ENCODE measurements at regions not wholly inside any gene's neighbourhood (a gene's known extent, or its start where the extent isn't known, plus 50 kb on each side); places are given as distances from the start of the nearest gene placed in this dataset.
A peak's percentile ranks its signal among the peaks of the same experiment; 100 is the strongest.

DNA sequence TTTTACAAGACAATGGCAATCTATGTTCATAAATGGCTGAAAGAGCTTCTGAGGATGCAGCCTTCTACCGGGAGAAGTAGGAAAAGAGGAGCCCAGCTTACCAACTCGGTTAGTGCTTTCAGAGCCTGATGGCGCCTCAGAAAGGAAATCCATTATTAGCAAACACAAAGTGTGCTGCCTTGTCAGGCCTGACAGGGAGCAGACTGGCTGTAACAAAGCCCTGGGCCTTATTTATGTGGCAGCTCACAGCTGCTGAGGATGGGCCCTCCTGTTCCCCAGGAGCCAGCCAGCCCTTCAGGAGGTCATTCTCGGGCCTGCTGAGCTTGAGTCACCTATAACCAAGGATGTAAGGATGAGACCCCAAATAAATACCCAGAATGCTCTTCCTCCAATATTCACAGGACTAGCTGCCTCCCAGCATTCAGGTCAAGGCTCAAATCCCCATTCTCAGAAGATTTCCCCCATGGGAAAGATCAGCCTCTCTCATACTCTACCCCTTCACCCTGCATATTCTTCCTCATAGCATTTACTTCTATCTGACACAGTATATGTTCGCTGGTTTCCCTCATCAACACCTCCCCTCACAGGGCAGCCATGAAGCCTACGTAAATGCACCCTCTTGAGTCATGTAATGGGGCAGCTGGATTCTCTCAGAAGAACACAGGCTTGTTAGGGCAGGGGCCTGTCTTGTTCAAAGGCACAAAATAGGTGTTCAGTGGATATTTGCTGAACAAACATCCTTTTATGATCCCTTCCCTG, 227.0 kb upstream of the RASGEF1B start:
- Histone ChIP-seq H3K4me1 (no peaks in the 10 kb centered on the region), H3K4me3 (no peak overlapping the region), H3K27ac (no peak overlapping the region), H3K9me3 (no peaks in the 10 kb centered on the region), H3K36me3 (no peaks in the 10 kb centered on the region), H3K27me3 (no peaks in the 10 kb centered on the region)
- intact Hi-C loops (cut with DNase I) = no loop called here
- no peak for DNase-seq
- no peak for TF ChIP-seq POLR2A (IDR thresholded peaks at IDR 0.05)
- TF ChIP-seq, protein P1, sequence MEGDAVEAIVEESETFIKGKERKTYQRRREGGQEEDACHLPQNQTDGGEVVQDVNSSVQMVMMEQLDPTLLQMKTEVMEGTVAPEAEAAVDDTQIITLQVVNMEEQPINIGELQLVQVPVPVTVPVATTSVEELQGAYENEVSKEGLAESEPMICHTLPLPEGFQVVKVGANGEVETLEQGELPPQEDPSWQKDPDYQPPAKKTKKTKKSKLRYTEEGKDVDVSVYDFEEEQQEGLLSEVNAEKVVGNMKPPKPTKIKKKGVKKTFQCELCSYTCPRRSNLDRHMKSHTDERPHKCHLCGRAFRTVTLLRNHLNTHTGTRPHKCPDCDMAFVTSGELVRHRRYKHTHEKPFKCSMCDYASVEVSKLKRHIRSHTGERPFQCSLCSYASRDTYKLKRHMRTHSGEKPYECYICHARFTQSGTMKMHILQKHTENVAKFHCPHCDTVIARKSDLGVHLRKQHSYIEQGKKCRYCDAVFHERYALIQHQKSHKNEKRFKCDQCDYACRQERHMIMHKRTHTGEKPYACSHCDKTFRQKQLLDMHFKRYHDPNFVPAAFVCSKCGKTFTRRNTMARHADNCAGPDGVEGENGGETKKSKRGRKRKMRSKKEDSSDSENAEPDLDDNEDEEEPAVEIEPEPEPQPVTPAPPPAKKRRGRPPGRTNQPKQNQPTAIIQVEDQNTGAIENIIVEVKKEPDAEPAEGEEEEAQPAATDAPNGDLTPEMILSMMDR (IDR thresholded peaks at IDR 0.05) = no peak
- WGBS, 2 donors = 65 to 78% methylated on average over 6 of the region's 6 CpGs

DNA sequence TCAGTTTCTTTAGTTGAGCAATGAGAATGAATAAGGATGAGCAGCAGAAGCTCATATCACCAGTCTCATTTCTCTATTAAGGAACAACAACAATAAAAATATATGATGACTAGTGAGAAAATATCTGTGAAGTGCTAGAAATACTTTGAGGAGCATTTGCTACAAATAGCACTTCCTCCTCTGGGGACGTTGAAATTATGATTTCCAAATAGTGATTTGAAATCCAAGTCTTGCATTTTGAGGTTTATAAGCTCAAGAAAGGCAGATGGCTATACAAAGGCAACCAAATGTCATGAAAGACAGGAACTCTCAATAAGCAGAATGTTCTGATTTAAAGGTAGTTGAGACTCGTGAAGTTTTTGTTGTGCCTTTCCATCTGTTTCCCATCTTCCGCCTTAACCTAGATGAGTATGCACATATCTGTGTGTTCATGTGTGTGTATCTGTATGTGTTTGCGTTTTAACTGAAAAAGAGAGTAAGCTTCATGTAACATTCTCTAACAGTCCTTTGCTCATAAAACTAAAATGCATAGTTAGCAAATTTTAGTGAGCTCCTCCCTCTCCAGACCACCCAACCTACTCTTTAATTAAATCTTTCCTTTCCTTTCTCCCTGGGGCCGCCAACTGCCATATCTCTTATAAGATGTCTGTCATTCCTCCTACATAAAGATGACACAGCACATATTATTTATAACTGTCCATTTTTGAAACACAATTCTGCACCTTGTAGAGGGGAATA, 222.6 kb upstream of the RASGEF1B start:
- 77 to 85% methylated on average over 5 of the region's 5 CpGs for WGBS, 2 donors
- H3K4me1 ChIP-seq = no peaks in the 10 kb centered on the region
- DNase-seq = no peak
- no peaks in the 10 kb centered on the region for H3K36me3 ChIP-seq
- H3K27me3 ChIP-seq = no peaks in the 10 kb centered on the region
- H3K27ac ChIP-seq = no peak overlapping the region
- H3K4me3 ChIP-seq = no peak overlapping the region
- TF ChIP-seq POLR2A (IDR thresholded peaks at IDR 0.05) = no peak
- TF ChIP-seq, protein P1 (IDR thresholded peaks at IDR 0.05) = no peak
- intact Hi-C loops (cut with DNase I) = no loop called here
- no peaks in the 10 kb centered on the region for H3K9me3 ChIP-seq

DNA sequence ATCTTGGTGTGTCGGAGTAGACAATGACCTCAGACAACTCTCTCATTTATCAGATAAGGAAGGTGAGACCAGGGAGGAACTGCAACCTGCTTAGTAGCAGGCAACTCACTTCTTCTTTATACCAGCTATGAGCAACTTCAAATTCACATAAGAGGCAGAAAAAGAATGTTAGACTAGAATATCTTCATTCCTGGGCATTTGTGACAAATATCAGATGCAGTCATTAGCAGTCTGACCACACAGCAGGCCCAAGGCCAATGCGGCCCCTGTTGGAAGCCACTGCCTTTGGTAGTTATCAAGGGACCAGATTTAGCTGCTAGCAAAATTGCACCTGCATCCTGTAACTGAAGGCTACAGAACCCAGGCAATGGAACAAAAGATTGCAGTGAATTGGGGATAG, 219.2 kb upstream of the RASGEF1B start:
- no peak overlapping the region for H3K4me3 ChIP-seq
- no peaks in the 10 kb centered on the region for H3K9me3 ChIP-seq
- 72 to 86% methylated on average over 2 of the region's 2 CpGs for WGBS, 2 donors
- no peak overlapping the region for H3K27ac ChIP-seq
- intact Hi-C loops (cut with DNase I) = no loop called here
- TF ChIP-seq, protein P1 (IDR thresholded peaks at IDR 0.05) = no peak
- TF ChIP-seq POLR2A (IDR thresholded peaks at IDR 0.05) = no peak
- no peaks in the 10 kb centered on the region for H3K4me1 ChIP-seq
- H3K36me3 ChIP-seq = no peaks in the 10 kb centered on the region
- no peaks in the 10 kb centered on the region for H3K27me3 ChIP-seq
- DNase-seq = no peak

DNA sequence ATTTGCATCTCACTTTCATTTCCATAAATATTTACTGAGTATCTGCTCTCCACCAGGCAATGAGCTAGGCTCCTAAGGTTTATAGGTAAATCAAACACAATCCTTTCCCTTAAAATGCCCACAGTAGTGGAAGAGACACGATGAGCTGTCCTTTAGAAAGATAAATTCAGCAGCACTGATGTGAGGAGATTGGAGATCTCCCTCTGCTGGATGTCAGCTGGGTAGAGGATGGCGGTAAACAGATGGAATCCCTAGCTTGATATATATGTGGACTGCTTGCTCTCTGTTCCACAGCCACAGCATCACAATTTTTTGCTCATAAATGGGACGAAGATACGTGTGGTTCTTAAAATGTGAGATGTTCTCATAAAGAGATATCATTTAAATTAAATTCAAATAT, 216.4 kb upstream of the RASGEF1B start:
- Histone ChIP-seq H3K4me3 (no peak overlapping the region), H3K36me3 (no peaks in the 10 kb centered on the region), H3K4me1 (no peaks in the 10 kb centered on the region), H3K9me3 (no peaks in the 10 kb centered on the region), H3K27ac (no peak overlapping the region), H3K27me3 (no peaks in the 10 kb centered on the region)
- no peak for TF ChIP-seq POLR2A (IDR thresholded peaks at IDR 0.05)
- TF ChIP-seq, protein P1 (IDR thresholded peaks at IDR 0.05) = peak in 1 of 6 experiments; percentile 35
- DNase-seq = no peak
- intact Hi-C loops (cut with DNase I) = no loop called here
- WGBS, 2 donors = 70 to 77% methylated on average over 4 of the region's 4 CpGs

DNA sequence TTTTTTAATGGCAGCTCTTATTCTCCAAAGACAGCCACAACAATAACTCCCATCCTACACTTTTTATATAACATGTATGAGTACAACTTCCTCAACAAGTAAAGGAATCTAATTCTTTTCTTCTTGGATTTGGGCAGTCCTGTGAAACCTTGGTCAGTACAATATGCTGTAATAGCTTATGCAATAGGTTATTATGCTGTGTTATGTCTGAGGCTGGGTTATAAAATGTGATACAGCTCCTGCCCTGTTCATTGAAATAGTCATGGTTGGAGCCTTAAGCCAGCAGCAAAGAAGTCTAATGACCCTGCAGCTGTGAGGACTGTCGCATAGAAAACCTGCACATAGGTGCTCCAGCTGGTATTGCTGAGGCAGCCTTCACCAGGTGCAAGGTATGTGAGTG, 215.8 kb upstream of the RASGEF1B start:
- H3K36me3 ChIP-seq = no peaks in the 10 kb centered on the region
- H3K27me3 ChIP-seq = no peaks in the 10 kb centered on the region
- H3K9me3 ChIP-seq = no peaks in the 10 kb centered on the region
- no peak overlapping the region for H3K4me3 ChIP-seq
- no peaks in the 10 kb centered on the region for H3K4me1 ChIP-seq
- WGBS, 2 donors = 70 to 100% methylated on average over 1 of the region's 1 CpG
- intact Hi-C loops (cut with DNase I) = no loop called here
- TF ChIP-seq, protein P1 (IDR thresholded peaks at IDR 0.05) = no peak
- no peak for TF ChIP-seq POLR2A (IDR thresholded peaks at IDR 0.05)
- no peak for DNase-seq
- no peak overlapping the region for H3K27ac ChIP-seq

All from esophagus squamous epithelium (tissue), 5 donors.